PC-3 (cell line): ENCODE measurements at regions not wholly inside any gene's neighbourhood (a gene's known extent, or its start where the extent isn't known, plus 50 kb on each side); places are given as distances from the start of the nearest gene placed in this dataset.

Source experiments
- EZH2 ChIP-seq: fragments of 300-600 bp; sonication (generic); IDR thresholded peaks from one replicate; pipeline ENCODE4 v1.6.1; 2017; ENCODE audit warnings: antibody characterized with exemption, mild to moderate bottlenecking, low read length; ENCODE audit not compliant: unreplicated experiment
- TF ChIP-seq, protein P1 (sequence below): fragments of 300-600 bp; sonication (generic); conservative IDR thresholded peaks from 2 replicates; pipeline ENCODE4 v1.5.1; 2017; ENCODE audit warnings: antibody characterized with exemption, low read depth, mild to moderate bottlenecking, low read length

- TF ChIP-seq, protein P1, sequence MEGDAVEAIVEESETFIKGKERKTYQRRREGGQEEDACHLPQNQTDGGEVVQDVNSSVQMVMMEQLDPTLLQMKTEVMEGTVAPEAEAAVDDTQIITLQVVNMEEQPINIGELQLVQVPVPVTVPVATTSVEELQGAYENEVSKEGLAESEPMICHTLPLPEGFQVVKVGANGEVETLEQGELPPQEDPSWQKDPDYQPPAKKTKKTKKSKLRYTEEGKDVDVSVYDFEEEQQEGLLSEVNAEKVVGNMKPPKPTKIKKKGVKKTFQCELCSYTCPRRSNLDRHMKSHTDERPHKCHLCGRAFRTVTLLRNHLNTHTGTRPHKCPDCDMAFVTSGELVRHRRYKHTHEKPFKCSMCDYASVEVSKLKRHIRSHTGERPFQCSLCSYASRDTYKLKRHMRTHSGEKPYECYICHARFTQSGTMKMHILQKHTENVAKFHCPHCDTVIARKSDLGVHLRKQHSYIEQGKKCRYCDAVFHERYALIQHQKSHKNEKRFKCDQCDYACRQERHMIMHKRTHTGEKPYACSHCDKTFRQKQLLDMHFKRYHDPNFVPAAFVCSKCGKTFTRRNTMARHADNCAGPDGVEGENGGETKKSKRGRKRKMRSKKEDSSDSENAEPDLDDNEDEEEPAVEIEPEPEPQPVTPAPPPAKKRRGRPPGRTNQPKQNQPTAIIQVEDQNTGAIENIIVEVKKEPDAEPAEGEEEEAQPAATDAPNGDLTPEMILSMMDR, result no peak
- TF ChIP-seq EZH2, result no peak
Observed at GRCh38 chr7:39891894-39892293, 58.2 kb upstream of the CDK13 start.
